Fibroblast of pulmonary artery (primary cell): ENCODE measurements at regions not wholly inside any gene's neighbourhood (a gene's known extent, or its start where the extent isn't known, plus 50 kb on each side); places are given as distances from the start of the nearest gene placed in this dataset.

Source experiments
- DNase-seq: peaks from one replicate; pipeline ENCODE4 v3.0.0-alpha.2; 2010; ENCODE audit warnings: low read depth
- H3K4me3 ChIP-seq: replicated peaks from 2 replicates; pipeline ENCODE4 v1.5.1; 2011; ENCODE audit warnings: low read depth, mild to moderate bottlenecking, control low read depth, low read length, moderate library complexity
- CTCF ChIP-seq: IDR thresholded peaks from 2 replicates; pipeline ENCODE4 v1.5.1; 2011; ENCODE audit warnings: mild to moderate bottlenecking, control low read depth, low read length, inconsistent platforms; ENCODE audit errors: missing control alignments

DNA sequence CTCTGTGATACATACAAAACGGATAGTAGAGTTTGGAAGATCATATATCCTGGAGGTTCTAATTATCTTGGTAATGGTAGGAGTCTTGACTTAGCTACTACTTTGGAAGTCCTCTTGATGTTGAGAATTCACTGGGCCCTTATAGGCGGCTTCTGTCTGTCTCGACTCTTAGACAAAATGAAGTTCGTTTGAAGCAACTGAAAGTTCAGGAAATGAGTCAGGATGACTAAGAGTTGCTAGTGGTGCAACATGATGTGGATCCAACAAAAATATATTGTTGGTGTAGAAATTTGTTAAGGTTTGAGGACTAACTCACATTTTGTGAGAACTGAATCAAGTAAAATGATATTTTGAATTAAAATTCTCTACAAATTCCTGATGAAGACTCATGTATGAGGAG, 272.7 kb downstream of the AEBP2 start:
- TF ChIP-seq CTCF: no peak
- H3K4me3 ChIP-seq: no peak overlapping the region
- peak; percentile 91 for DNase-seq

GRCh38 chr12:19718401-19718800, 279.1 kb downstream of the AEBP2 start:
- DNase-seq: no peak
- H3K4me3 ChIP-seq: no peak overlapping the region

DNA sequence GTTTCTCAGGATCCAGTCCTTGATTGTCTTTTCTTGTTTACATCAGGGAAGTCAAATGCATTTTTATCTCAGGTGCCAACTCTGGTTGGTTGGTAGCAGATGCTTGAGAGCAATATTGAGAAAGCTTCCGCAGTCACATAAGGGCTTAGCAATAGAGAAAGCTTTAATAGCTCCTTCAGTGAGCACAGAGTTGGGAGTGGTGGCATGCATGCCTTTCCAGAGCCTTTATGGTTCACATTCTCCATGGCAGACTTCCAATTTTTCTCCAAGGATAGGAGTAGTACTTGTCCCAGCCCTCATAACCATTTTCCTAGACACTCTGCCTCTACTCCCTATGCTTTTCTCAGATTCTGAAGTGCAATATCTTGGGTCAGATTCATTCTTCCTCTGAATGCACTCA, 280.4 kb downstream of the AEBP2 start:
- DNase-seq: no peak
- TF ChIP-seq CTCF: no peak
- no peak overlapping the region for H3K4me3 ChIP-seq

More at GRCh38 chr12:19718401-19718800, 279.1 kb downstream of the AEBP2 start:
- TF ChIP-seq CTCF: no peak

DNA sequence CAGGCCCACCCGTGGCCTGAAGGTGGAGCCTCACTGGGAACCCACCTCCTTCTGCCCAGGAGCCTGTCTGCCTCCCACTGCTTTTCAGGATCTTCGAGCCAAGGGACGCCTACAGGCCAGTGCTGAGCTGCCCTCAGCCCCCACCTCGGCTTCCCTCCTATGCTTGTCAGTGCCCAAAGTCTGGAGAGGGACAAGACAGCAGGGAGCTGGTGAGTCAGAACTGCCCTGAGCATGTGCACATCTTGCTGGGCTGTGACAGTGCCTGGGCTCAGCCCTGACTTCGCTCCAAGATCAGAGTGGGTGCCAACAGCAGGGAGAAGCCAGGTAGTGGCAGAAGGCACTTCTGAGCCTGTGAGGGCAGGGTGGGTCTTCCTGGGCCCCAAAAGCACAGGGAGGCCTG, 286.8 kb downstream of the AEBP2 start:
- TF ChIP-seq CTCF: no peak
- DNase-seq: no peak
- no peak overlapping the region for H3K4me3 ChIP-seq

- no peak overlapping the region for H3K4me3 ChIP-seq
- TF ChIP-seq CTCF: no peak
- no peak for DNase-seq
These were observed 287.3 kb downstream of the AEBP2 start for GRCh38 chr12:19726592-19726991.

DNA sequence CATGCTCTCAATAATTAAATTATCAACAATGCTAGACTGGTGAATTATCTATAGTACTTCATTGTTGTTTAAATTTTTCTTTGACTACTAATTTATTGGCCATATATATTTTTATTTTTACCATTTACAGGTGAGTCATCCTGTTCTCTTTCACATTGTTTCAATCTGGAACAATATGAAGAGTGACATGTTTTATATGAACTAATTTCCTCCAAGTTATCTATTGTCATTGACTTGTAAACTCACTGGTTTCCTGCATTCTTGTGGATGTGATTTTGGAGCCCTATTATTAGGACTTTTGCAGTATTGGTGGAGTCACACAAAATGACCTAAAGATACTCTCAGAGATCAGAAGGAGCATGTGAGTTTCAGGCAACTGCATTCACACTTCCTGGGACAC, 297.7 kb downstream of the AEBP2 start:
- no peak for DNase-seq
- H3K4me3 ChIP-seq: no peak overlapping the region
- TF ChIP-seq CTCF: no peak

DNA sequence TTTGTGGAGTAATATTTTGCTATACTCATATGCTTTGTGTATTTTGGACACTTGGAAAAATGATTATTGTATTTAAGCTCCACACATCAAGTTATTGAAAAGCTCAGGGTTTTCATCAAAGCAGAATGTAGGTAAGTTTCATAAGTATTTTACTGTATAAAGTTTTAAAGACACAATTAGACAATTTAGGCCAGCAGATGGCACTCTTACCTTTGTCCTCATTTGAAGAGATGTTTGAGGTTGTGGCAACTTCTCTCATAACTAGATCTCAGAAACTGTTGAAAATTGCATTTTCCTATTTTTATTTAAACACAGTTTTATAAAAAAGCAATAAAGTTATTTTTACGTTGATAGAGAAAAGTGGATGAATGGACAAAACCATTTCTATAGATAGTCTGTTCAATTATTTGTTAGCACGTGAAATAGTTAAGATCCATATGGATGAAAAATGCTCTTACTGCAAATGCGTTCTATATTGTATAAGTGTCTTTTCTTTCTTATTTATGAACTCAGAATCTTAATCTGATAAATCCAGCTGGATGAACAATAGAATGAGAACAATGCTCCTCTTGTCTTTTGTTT, 300.0 kb downstream of the AEBP2 start:
- DNase-seq: peak; percentile 90

More for the DNA sequence above, 300.0 kb downstream of the AEBP2 start:
- no peak overlapping the region for H3K4me3 ChIP-seq
- TF ChIP-seq CTCF: peak; percentile 59
